Type B pancreatic cell (in vitro differentiated cells): ENCODE measurements at regions not wholly inside any gene's neighbourhood (a gene's known extent, or its start where the extent isn't known, plus 50 kb on each side); places are given as distances from the start of the nearest gene placed in this dataset.
"Not testable (repeated sequence)": the region's sequence is repeated elsewhere in the genome, so short reads cannot be mapped to it uniquely, and the experiment has no call there.

Experiments
- DNase-seq: peaks from one replicate; pipeline ENCODE4 v3.0.0; 2021; ENCODE audit warnings: mixed read lengths; ENCODE audit not compliant: unreplicated experiment; ENCODE audit errors: extremely low spot score
- H3K27ac Mint-ChIP-seq: 2 replicates; pipeline ENCODE4 v1.8.0; 2021; ENCODE audit warnings: mild to moderate bottlenecking, mixed read lengths
- H3K27me3 Mint-ChIP-seq: 2 replicates; pipeline ENCODE4 v1.8.0; 2021; ENCODE audit warnings: mixed read lengths
- H3K36me3 Mint-ChIP-seq: 2 replicates; pipeline ENCODE4 v1.8.0; 2021; ENCODE audit warnings: mixed read lengths
- H3K4me1 Mint-ChIP-seq: one replicate; pipeline ENCODE4 v1.8.0; 2021; ENCODE audit warnings: mixed read lengths; ENCODE audit not compliant: unreplicated experiment
- H3K4me3 Mint-ChIP-seq: 2 replicates; pipeline ENCODE4 v1.8.0; 2021; ENCODE audit warnings: mild to moderate bottlenecking, mixed read lengths
- H3K9me3 Mint-ChIP-seq: 2 replicates; pipeline ENCODE4 v1.8.0; 2021; ENCODE audit warnings: mixed read lengths
- CTCF ChIP-seq: fragments of 200-600 bp; sonication (generic); conservative IDR thresholded peaks from 2 replicates; pipeline ENCODE4 v1.5.0; 2021; ENCODE audit warnings: antibody characterized with exemption, mild to moderate bottlenecking

- peaks cover 28% of the 10 kb centered on the region for H3K9me3 Mint-ChIP-seq
- H3K27ac Mint-ChIP-seq = no peak overlapping the region
- H3K4me1 Mint-ChIP-seq = no peaks in the 10 kb centered on the region
- H3K36me3 Mint-ChIP-seq = no peaks in the 10 kb centered on the region
- no peak for TF ChIP-seq CTCF
- no peak for DNase-seq
- H3K27me3 Mint-ChIP-seq = no peaks in the 10 kb centered on the region
- no peak overlapping the region for H3K4me3 Mint-ChIP-seq
These were observed 2641.1 kb upstream of the DEFB115 start for GRCh38 chr20:28616354-28616753.

GRCh38 chr20:28619956-28620651 is 2637.4 kb upstream of the DEFB115 start:
- H3K4me1 Mint-ChIP-seq, H3K27me3 Mint-ChIP-seq, H3K36me3 Mint-ChIP-seq, DNase-seq, H3K4me3 Mint-ChIP-seq, H3K27ac Mint-ChIP-seq: not testable (repeated sequence)
- peaks cover 18% of the 10 kb centered on the region for H3K9me3 Mint-ChIP-seq

GRCh38 chr20:28625112-28625511 is 2632.4 kb upstream of the DEFB115 start:
- not testable (repeated sequence) for DNase-seq, H3K9me3 Mint-ChIP-seq, H3K4me1 Mint-ChIP-seq, H3K27ac Mint-ChIP-seq, H3K27me3 Mint-ChIP-seq, H3K36me3 Mint-ChIP-seq, H3K4me3 Mint-ChIP-seq

- H3K4me1 Mint-ChIP-seq, H3K9me3 Mint-ChIP-seq, H3K27ac Mint-ChIP-seq, H3K27me3 Mint-ChIP-seq, H3K4me3 Mint-ChIP-seq, H3K36me3 Mint-ChIP-seq, DNase-seq: not testable (repeated sequence)
These were observed 2616.6 kb upstream of the DEFB115 start for GRCh38 chr20:28640831-28641230.
